Right cardiac atrium (tissue), 5 donors: ENCODE measurements at regions not wholly inside any gene's neighbourhood (a gene's known extent, or its start where the extent isn't known, plus 50 kb on each side); places are given as distances from the start of the nearest gene placed in this dataset.
A peak's percentile ranks its signal among the peaks of the same experiment; 100 is the strongest.

Experiments used
- ATAC-seq, 2 donors: fragments of 200-7000 bp; cut with Tn5 transposase; one replicate each; pipeline versions ENCODE4 v1.8.0 to v1.9.1; 2020; ENCODE audit warnings: moderate library complexity in 2 of 2, mild to moderate bottlenecking in 1 of 2
- DNase-seq, 3 donors: peaks; one replicate each; pipeline ENCODE4 v3.0.0-alpha.2; 2020
- H3K27ac ChIP-seq: one replicate; pipeline ENCODE4 v1.5.1; 2013; ENCODE audit warnings: mild to moderate bottlenecking, low read length, control low read depth, moderate library complexity
- H3K27me3 ChIP-seq: one replicate; pipeline ENCODE4 v1.6.1; 2013; ENCODE audit not compliant: control insufficient read depth, insufficient read depth
- H3K4me1 ChIP-seq: one replicate; pipeline ENCODE4 v1.6.1; 2013; ENCODE audit warnings: low read length; ENCODE audit not compliant: control insufficient read depth, insufficient read depth
- H3K4me3 ChIP-seq: one replicate; pipeline ENCODE4 v1.5.1; 2013; ENCODE audit warnings: low read length, control low read depth
- H3K9me3 ChIP-seq: one replicate; pipeline ENCODE4 v1.6.1; 2013; ENCODE audit warnings: low read length; ENCODE audit not compliant: control insufficient read depth
- WGBS: extraction: QIAGEN DNeasy Blood & Tissue Kit; methylation state at CpG from one replicate; pipeline ENCODE4 v1.1.7; 2013; 5-methylcytosine and 5-hydroxymethylcytosine counted together
- intact Hi-C, 4 donors: fragments of 100-400 bp; cut with DNase I; formaldehyde crosslinking; loops; one replicate each; pipeline versions ENCODE4 v1.11.0 to v1.14.0; 2022 to 2023
- donor health status: healthy with polysubstance abuse.
- donor health status: DM: no; HTN: yes; CAD: no.
- donor health status: DM: no; HTN: no; CAD: no.
- donor health status: DM: no; HTN: yes; CAD: no; lungs with severe emphysema.
- donor health status: DM: yes; HTN: yes; CAD: no.

- Histone ChIP-seq H3K27me3 (no peaks in the 10 kb centered on the region), H3K27ac (no peak overlapping the region), H3K9me3 (no peaks in the 10 kb centered on the region), H3K4me1 (no peaks in the 10 kb centered on the region), H3K4me3 (no peak overlapping the region)
- intact Hi-C loops, result no loop called here
- ATAC-seq (no peak), DNase-seq (no peak)
- 71% methylated on average over 1 of the region's 1 CpG for WGBS
Measured at GRCh38 chr5:52562473-52562872, 225.2 kb upstream of the ITGA1 start.

GRCh38 chr5:52564587-52564986 lies 223.1 kb upstream of the ITGA1 start:
- H3K4me3 ChIP-seq, result no peak overlapping the region

GRCh38 chr5:52577546-52577945 lies 210.2 kb upstream of the ITGA1 start:
- ATAC-seq (no peak), DNase-seq (no peak)
- intact Hi-C loops, result no loop called here
- Histone ChIP-seq H3K4me1 (no peaks in the 10 kb centered on the region), H3K9me3 (no peaks in the 10 kb centered on the region), H3K27ac (no peak overlapping the region), H3K27me3 (no peaks in the 10 kb centered on the region), H3K4me3 (no peak overlapping the region)
- WGBS, result 80% methylated on average over 2 of the region's 2 CpGs

More at GRCh38 chr5:52564587-52564986, 223.1 kb upstream of the ITGA1 start:
- Histone ChIP-seq H3K27ac (no peak overlapping the region), H3K4me1 (no peaks in the 10 kb centered on the region), H3K9me3 (no peaks in the 10 kb centered on the region), H3K27me3 (no peaks in the 10 kb centered on the region)
- DNase-seq, result no peak
- no peak for ATAC-seq
- intact Hi-C loops, result no loop called here

- intact Hi-C loops, result no loop called here
- WGBS, result 21% methylated on average over 3 of the region's 3 CpGs
- H3K27ac ChIP-seq, result no peak overlapping the region
- H3K4me3 ChIP-seq, result no peak overlapping the region
- no peaks in the 10 kb centered on the region for H3K4me1 ChIP-seq
- H3K9me3 ChIP-seq, result no peaks in the 10 kb centered on the region
- H3K27me3 ChIP-seq, result no peaks in the 10 kb centered on the region
- no peak for ATAC-seq
- DNase-seq, result no peak
Measured at GRCh38 chr5:52579391-52579790, 208.3 kb upstream of the ITGA1 start.

- no peaks in the 10 kb centered on the region for H3K4me1 ChIP-seq
- no peak overlapping the region for H3K4me3 ChIP-seq
- peak in 2 of 3 donors; percentile 11 to 34 for DNase-seq
- no peaks in the 10 kb centered on the region for H3K9me3 ChIP-seq
- no peaks in the 10 kb centered on the region for H3K27me3 ChIP-seq
- H3K27ac ChIP-seq, result no peak overlapping the region
- ATAC-seq, result no peak
- WGBS, result 71% methylated on average over 2 of the region's 2 CpGs
- intact Hi-C loops, result no loop called here
Measured at GRCh38 chr5:52580921-52581320, 206.8 kb upstream of the ITGA1 start.

- Histone ChIP-seq H3K27me3 (no peaks in the 10 kb centered on the region), H3K4me3 (no peak overlapping the region), H3K27ac (no peak overlapping the region), H3K9me3 (no peaks in the 10 kb centered on the region), H3K4me1 (no peaks in the 10 kb centered on the region)
- no peak for DNase-seq
- intact Hi-C loops, result no loop called here
- 70% methylated on average over 3 of the region's 3 CpGs for WGBS
- ATAC-seq, result no peak
Measured at GRCh38 chr5:52582313-52582712, 205.4 kb upstream of the ITGA1 start.

GRCh38 chr5:52587131-52587530 lies 200.6 kb upstream of the ITGA1 start:
- intact Hi-C loops, result no loop called here
- Histone ChIP-seq H3K27ac (no peak overlapping the region), H3K4me3 (no peak overlapping the region), H3K9me3 (no peaks in the 10 kb centered on the region), H3K4me1 (no peaks in the 10 kb centered on the region), H3K27me3 (no peaks in the 10 kb centered on the region)
- DNase-seq (no peak), ATAC-seq (no peak)

- Histone ChIP-seq H3K9me3 (no peaks in the 10 kb centered on the region), H3K4me1 (no peaks in the 10 kb centered on the region), H3K27ac (no peak overlapping the region), H3K27me3 (no peaks in the 10 kb centered on the region), H3K4me3 (no peak overlapping the region)
- DNase-seq (no peak), ATAC-seq (no peak)
- WGBS, result 94% methylated on average over 2 of the region's 2 CpGs
- intact Hi-C loops, result no loop called here
Measured at GRCh38 chr5:52597625-52598024, 190.1 kb upstream of the ITGA1 start.

- ATAC-seq (no peak), DNase-seq (no peak)
- intact Hi-C loops, result no loop called here
- Histone ChIP-seq H3K27me3 (no peaks in the 10 kb centered on the region), H3K27ac (no peak overlapping the region), H3K4me3 (no peak overlapping the region), H3K4me1 (no peaks in the 10 kb centered on the region), H3K9me3 (no peaks in the 10 kb centered on the region)
- 63% methylated on average over 5 of the region's 5 CpGs for WGBS
Measured at GRCh38 chr5:52598968-52599367, 188.7 kb upstream of the ITGA1 start.

GRCh38 chr5:52603778-52604554 lies 183.8 kb upstream of the ITGA1 start:
- ATAC-seq, result no peak
- Histone ChIP-seq H3K4me3 (no peak overlapping the region), H3K27ac (no peak overlapping the region), H3K9me3 (no peaks in the 10 kb centered on the region), H3K27me3 (no peaks in the 10 kb centered on the region), H3K4me1 (no peaks in the 10 kb centered on the region)
- intact Hi-C loops, result no loop called here
- DNase-seq, result no peak
- WGBS, result 55% methylated on average over 5 of the region's 5 CpGs

- intact Hi-C loops, result no loop called here
- ATAC-seq, result no peak
- H3K9me3 ChIP-seq, result no peaks in the 10 kb centered on the region
- H3K27me3 ChIP-seq, result no peaks in the 10 kb centered on the region
- H3K27ac ChIP-seq, result no peak overlapping the region
- 74% methylated on average over 6 of the region's 6 CpGs for WGBS
- no peaks in the 10 kb centered on the region for H3K4me1 ChIP-seq
- no peak overlapping the region for H3K4me3 ChIP-seq
- no peak for DNase-seq
Measured at GRCh38 chr5:52605317-52606313, 182.1 kb upstream of the ITGA1 start.
